Ovary (tissue), 7 donors: ENCODE measurements at regions not wholly inside any gene's neighbourhood (a gene's known extent, or its start where the extent isn't known, plus 50 kb on each side); places are given as distances from the start of the nearest gene placed in this dataset.

ENCODE experiments used
- DNase-seq, 5 donors: peaks; one replicate each; pipeline ENCODE4 v3.0.0-alpha.2; 2019 to 2020
- H3K27ac ChIP-seq, 2 donors: fragments of 200-600 bp; one replicate each; pipeline versions ENCODE4 v1.5.1 to v1.8.0; 2019 to 2022
- H3K27me3 ChIP-seq: fragments of 200-600 bp; one replicate; pipeline ENCODE4 v1.8.0; 2022
- H3K36me3 ChIP-seq: fragments of 200-600 bp; sonication (generic); one replicate; pipeline ENCODE4 v1.5.1; 2019
- H3K4me1 ChIP-seq: one replicate; pipeline ENCODE4 v1.8.1; 2013; ENCODE audit warnings: mild to moderate bottlenecking, moderate library complexity; ENCODE audit not compliant: insufficient read depth
- H3K4me3 ChIP-seq: fragments of 200-600 bp; sonication (generic); one replicate; pipeline ENCODE4 v1.5.1; 2017
- H3K9me3 ChIP-seq, 2 donors: fragments of 200-600 bp in 1 of 2; sonication (generic) in 1 of 2; one replicate each; pipeline versions ENCODE4 v1.5.1 to v1.8.1; 2013 to 2019; ENCODE audit warnings: mild to moderate bottlenecking in 1 of 2, moderate library complexity in 1 of 2
- EP300 ChIP-seq: sonication (generic); formaldehyde crosslinking; IDR thresholded peaks from one replicate; pipeline ENCODE4 v1.6.1; 2017; ENCODE audit warnings: antibody characterized with exemption
- POLR2A ChIP-seq: fragments of 450-650 bp; IDR thresholded peaks from one replicate; pipeline ENCODE4 v1.6.1; 2017; ENCODE audit warnings: antibody characterized with exemption, mild to moderate bottlenecking, moderate library complexity
- WGBS, 3 donors: extraction: QIAGEN DNeasy Blood & Tissue Kit in 1 of 3; methylation state at CpG; one replicate each; pipeline versions ENCODE4 v1.1.5 to v1.1.7; 2013 to 2017; 5-methylcytosine and 5-hydroxymethylcytosine counted together
- intact Hi-C, 4 donors: fragments of 100-400 bp; cut with DNase I; formaldehyde crosslinking; loops; one replicate each; pipeline versions ENCODE4 v1.11.0 to v1.15.1; 2022 to 2023
- TF ChIP-seq, protein P1 (sequence below), 3 donors: fragments of 450-650 bp in 2 of 3; fragments of 200-600 bp in 1 of 3; IDR thresholded peaks; one replicate each; pipeline versions ENCODE4 v1.5.1 to v1.8.0; 2016 to 2022; ENCODE audit warnings: antibody characterized with exemption in 3 of 3, mild to moderate bottlenecking in 1 of 3
- donor health status: DM: no; HTN: no; CAD: no; lungs with moderate emphysema.
- donor health status: DM: no; HTN: no; CAD: no.
- donor health status: Bipolar disorder and iron deficiency.
- donor health status: DM: no; HTN: no; CAD: no.
- donor health status: DM: yes; HTN: yes; CAD: no.

DNA sequence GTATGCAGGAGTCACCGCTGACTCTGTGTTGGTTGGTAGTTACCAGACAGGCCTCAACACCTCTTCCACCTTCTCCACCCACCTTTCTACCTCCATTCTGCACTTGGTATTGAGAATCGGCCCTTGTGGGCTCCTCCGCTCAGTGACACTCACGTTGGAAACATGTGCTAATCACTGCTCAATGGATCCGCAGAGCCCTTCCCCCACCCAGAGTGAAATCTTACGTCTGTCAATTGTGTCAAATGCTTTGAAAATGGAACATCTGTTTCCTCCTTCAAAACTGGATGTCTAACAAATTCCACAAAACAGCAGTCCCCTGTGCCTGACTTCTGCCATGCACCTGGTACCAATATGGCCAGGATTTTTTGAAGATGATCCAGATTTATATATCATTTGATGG is 65.5 kb upstream of the NRIP1 start:
- DNase-seq, result no peak
- no peak overlapping the region for H3K27ac ChIP-seq
- WGBS, 3 donors, result 86 to 90% (median 88%) methylated on average over 6 of the region's 6 CpGs
- intact Hi-C loops, result no loop called here
- no peaks in the 10 kb centered on the region for H3K27me3 ChIP-seq
- H3K4me3 ChIP-seq, result no peak overlapping the region
- TF ChIP-seq EP300 (no peak), POLR2A (no peak)
- TF ChIP-seq, protein P1, sequence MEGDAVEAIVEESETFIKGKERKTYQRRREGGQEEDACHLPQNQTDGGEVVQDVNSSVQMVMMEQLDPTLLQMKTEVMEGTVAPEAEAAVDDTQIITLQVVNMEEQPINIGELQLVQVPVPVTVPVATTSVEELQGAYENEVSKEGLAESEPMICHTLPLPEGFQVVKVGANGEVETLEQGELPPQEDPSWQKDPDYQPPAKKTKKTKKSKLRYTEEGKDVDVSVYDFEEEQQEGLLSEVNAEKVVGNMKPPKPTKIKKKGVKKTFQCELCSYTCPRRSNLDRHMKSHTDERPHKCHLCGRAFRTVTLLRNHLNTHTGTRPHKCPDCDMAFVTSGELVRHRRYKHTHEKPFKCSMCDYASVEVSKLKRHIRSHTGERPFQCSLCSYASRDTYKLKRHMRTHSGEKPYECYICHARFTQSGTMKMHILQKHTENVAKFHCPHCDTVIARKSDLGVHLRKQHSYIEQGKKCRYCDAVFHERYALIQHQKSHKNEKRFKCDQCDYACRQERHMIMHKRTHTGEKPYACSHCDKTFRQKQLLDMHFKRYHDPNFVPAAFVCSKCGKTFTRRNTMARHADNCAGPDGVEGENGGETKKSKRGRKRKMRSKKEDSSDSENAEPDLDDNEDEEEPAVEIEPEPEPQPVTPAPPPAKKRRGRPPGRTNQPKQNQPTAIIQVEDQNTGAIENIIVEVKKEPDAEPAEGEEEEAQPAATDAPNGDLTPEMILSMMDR (IDR thresholded peaks at IDR 0.05), result no peak
- H3K9me3 ChIP-seq, result no peaks in the 10 kb centered on the region
- H3K36me3 ChIP-seq, result no peaks in the 10 kb centered on the region
- no peaks in the 10 kb centered on the region for H3K4me1 ChIP-seq

DNA sequence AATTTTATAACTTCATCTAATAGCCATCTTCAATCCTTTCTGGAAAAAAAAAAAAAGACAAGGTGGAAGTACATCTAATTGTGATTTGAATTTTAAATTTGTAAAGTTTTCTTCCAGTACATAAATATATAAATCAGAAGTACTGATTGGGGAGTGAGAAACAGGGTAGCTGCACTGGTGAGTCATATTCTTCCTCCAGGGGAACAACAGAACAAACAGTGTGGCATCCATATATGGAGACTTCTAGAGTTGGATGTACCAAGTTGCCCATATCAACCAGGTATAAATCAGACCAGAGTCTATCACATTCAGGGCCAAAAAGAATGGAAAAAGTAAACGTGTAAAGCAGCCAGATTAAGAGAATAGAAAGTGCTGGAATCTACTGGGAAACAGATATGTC is 66.0 kb upstream of the NRIP1 start:
- DNase-seq, result no peak
- 9 to 21% (median 11%) methylated on average over 1 of the region's 1 CpG for WGBS, 3 donors
- intact Hi-C loops, result no loop called here

DNA sequence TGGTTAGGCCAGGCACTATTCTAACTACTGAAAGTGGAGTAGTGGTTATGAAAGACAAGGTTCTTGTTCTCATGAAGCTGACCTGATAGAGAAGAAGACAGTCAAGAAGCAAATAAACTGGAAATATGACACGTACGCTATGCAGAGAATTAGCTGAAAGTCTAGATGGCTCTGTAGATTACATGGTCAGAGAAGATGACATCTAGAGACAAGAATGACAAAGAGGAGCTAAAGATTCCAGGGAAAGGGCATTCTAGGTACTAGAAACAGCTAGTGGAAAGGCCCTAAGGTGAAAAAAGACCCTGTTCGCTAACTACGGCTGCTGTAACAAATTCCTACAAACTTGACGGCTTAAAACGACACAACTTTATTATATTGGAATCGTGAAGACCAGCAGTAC is 68.0 kb upstream of the NRIP1 start:
- no peak for DNase-seq
- TF ChIP-seq EP300 (no peak), POLR2A (no peak)
- TF ChIP-seq, protein P1 (IDR thresholded peaks at IDR 0.05), result no peak
- Histone ChIP-seq H3K27ac (no peak overlapping the region), H3K4me3 (no peak overlapping the region), H3K9me3 (no peaks in the 10 kb centered on the region), H3K27me3 (no peaks in the 10 kb centered on the region), H3K36me3 (no peaks in the 10 kb centered on the region), H3K4me1 (no peaks in the 10 kb centered on the region)
- 88 to 93% (median 93%) methylated on average over 7 of the region's 7 CpGs for WGBS, 3 donors
- intact Hi-C loops, result no loop called here

More for the DNA sequence above, 66.0 kb upstream of the NRIP1 start:
- H3K9me3 ChIP-seq, result no peaks in the 10 kb centered on the region
- no peak overlapping the region for H3K27ac ChIP-seq
- H3K27me3 ChIP-seq, result no peaks in the 10 kb centered on the region
- H3K4me3 ChIP-seq, result no peak overlapping the region
- H3K36me3 ChIP-seq, result no peaks in the 10 kb centered on the region
- no peaks in the 10 kb centered on the region for H3K4me1 ChIP-seq
- TF ChIP-seq EP300 (no peak), POLR2A (no peak)
- TF ChIP-seq, protein P1 (IDR thresholded peaks at IDR 0.05), result no peak

DNA sequence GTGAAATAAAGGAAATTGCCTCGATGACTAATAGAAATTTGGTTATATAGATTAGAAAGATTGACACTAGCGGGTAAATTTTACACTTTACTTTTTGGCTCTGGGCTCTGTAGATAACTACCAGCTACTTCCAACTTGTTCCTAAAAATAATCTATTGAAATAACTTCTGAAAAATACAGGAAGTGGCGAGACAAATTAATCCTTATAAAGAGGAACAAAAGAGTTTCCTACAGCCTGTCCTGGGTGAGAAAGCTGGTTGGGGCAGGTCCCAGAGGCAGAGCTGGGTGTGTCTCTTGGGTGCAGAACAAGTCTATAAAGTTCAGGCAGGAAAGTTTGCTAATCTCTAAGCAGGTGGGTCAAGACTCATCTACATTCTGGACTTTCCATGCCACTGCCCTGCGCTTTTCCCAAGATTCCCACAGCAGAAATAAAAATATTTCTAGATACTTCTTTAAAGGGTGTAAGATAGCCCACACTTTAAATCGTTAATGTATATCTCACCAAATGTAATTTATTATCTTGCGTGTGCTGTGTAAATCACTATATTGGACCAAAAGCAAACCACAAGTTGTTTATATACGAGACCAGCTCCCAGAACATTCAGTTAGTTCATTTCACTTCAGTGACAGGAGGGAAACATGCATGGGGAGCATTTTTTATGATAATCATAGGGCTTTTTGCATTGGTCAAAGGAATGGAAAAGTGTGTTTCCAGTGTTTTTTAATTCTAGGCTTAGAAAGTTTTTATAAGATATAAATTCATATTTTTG is 70.1 kb upstream of the NRIP1 start:
- Histone ChIP-seq H3K27ac (no peak overlapping the region), H3K9me3 (no peaks in the 10 kb centered on the region), H3K4me1 (no peaks in the 10 kb centered on the region), H3K36me3 (no peaks in the 10 kb centered on the region), H3K27me3 (no peaks in the 10 kb centered on the region), H3K4me3 (no peak overlapping the region)
- WGBS, 3 donors, result 73 to 77% (median 74%) methylated on average over 7 of the region's 7 CpGs
- no peak for TF ChIP-seq POLR2A
- TF ChIP-seq, protein P1 (IDR thresholded peaks at IDR 0.05), result no peak
- no peak for TF ChIP-seq EP300
- no peak for DNase-seq
- intact Hi-C loops, result no loop called here
